GM12875 (cell line): ENCODE measurements at regions not wholly inside any gene's neighbourhood (a gene's known extent, or its start where the extent isn't known, plus 50 kb on each side); places are given as distances from the start of the nearest gene placed in this dataset.

Source experiments
- H3K4me3 ChIP-seq: one replicate; pipeline ENCODE4 v1.5.1; 2011; ENCODE audit warnings: low read depth, low read length, control low read depth
- CTCF ChIP-seq: IDR thresholded peaks from 2 replicates; pipeline ENCODE4 v1.5.1; 2011; ENCODE audit warnings: low read depth, mild to moderate bottlenecking, control low read depth, inconsistent platforms, low read length, moderate library complexity, borderline replicate concordance; ENCODE audit not compliant: insufficient read depth

- TF ChIP-seq CTCF: no peak
- H3K4me3 ChIP-seq: no peak overlapping the region
Observed at GRCh38 chr2:126754240-126755004, 98.5 kb downstream of the GYPC start.

- no peak for TF ChIP-seq CTCF
- no peak overlapping the region for H3K4me3 ChIP-seq
Observed at GRCh38 chr2:126756125-126756524, 100.2 kb downstream of the GYPC start.

GRCh38 chr2:126761256-126761980 is 105.5 kb downstream of the GYPC start:
- H3K4me3 ChIP-seq: no peak overlapping the region
- TF ChIP-seq CTCF: no peak

- TF ChIP-seq CTCF: no peak
- no peak overlapping the region for H3K4me3 ChIP-seq
Observed at GRCh38 chr2:126761981-126762878, 106.3 kb downstream of the GYPC start.

GRCh38 chr2:126764686-126765265 is 108.8 kb downstream of the GYPC start:
- TF ChIP-seq CTCF: no peak
- H3K4me3 ChIP-seq: no peak overlapping the region

- TF ChIP-seq CTCF: no peak
- H3K4me3 ChIP-seq: no peak overlapping the region
Observed at GRCh38 chr2:126765395-126765794, 109.4 kb downstream of the GYPC start.
